CD4-positive, alpha-beta T cell treated with Interleukin-4 for 4 hours (primary cell): ENCODE measurements at regions not wholly inside any gene's neighbourhood (a gene's known extent, or its start where the extent isn't known, plus 50 kb on each side); places are given as distances from the start of the nearest gene placed in this dataset.

Experiments
- DNase-seq: peaks from one replicate; pipeline ENCODE4 v3.0.0-alpha.2; 2020

DNA sequence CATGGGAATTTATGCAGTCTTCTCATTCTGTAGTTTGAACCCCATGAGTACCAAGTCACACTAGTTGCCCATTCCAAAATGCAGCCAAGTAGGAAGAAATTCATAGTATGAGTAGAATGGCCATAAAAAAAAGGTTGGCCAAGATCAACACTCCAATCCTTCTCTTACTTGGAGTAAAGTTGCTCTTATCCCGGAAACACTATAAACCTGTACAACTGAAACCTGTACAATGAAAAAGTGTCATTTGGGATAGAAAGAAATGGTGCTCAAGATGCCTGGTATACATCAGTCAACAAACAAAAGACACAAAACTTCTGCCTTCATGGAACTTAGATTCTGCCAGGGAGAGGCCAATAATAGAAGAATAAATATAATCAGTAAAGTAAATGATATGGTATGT lies 325.0 kb downstream of the NFIB start:
- DNase-seq, result no peak

DNA sequence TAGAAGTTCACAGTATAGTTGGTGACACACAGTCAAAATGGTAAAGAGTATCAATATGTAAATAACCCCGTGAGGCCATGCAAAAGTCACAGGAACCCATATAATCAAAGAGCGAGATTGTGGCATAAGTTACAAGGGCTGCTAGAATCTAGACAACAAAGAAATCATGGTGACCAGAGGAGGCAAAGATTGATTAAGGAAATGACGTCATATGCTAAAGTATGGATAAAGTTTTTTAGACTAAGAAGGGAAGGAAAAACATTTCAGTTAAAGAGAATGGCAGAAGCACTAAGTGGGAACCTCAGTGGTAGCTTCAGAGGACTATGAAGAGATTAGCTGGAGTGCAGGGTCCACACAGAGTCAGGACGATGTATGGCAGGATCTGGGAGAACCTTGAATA lies 330.3 kb downstream of the NFIB start:
- no peak for DNase-seq

- DNase-seq, result no peak
These were observed 334.0 kb downstream of the NFIB start for GRCh38 chr9:13979941-13980318.

DNA sequence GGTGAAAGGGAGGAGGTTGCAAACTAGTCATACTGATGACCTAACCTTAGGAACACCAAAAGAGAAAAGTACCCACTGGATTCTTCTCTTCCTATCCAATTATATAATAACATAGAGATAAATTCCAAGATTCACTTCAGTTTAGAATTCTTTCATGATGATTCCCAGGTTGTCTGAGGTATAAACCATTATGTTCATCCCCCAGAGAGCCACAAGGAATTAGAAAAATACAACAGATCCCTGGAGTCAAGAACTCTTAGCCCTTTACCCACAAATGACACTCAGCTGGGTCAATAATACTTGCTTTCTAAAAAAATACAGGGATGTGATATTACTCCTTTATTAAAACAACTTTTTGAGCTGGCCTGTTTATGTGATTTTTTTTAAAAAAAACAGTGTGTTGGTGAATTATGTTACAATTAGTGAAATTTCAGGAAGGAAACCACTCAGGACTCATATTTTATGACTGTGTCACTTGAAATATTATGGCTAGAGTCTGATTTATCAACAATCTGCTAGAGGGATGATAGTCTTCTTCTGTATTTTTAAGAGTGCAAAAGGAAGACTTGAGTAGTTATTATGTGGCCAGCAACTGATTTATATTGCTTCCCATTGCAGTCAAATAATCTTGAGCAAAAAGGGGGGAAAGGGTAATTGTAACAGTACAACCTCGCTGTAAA lies 338.2 kb downstream of the NFIB start:
- DNase-seq, result no peak

GRCh38 chr9:13974891-13975290 lies 339.1 kb downstream of the NFIB start:
- DNase-seq, result no peak

GRCh38 chr9:13971966-13972655 lies 341.8 kb downstream of the NFIB start:
- no peak for DNase-seq

GRCh38 chr9:13971415-13971814 lies 342.5 kb downstream of the NFIB start:
- DNase-seq, result no peak

GRCh38 chr9:13970426-13970825 lies 343.5 kb downstream of the NFIB start:
- no peak for DNase-seq

DNA sequence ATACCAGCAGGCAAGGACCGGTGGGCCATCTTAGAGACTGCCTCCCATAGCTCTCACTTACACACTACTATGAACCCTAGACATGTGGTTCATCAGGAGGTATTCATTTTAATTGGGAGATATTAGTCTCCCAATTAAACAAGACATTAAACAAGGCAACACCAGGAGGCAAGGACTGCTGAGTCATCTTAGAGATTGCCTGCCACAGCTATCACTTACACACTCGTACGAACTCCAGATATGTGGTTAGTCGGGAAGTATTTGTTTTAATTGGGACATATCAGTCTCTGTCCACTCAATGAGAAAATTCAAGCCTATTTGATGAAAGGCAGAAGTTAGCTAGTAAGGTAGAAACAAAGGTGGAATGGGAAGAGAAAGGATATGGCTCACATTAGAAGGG lies 343.9 kb downstream of the NFIB start:
- DNase-seq, result no peak

DNA sequence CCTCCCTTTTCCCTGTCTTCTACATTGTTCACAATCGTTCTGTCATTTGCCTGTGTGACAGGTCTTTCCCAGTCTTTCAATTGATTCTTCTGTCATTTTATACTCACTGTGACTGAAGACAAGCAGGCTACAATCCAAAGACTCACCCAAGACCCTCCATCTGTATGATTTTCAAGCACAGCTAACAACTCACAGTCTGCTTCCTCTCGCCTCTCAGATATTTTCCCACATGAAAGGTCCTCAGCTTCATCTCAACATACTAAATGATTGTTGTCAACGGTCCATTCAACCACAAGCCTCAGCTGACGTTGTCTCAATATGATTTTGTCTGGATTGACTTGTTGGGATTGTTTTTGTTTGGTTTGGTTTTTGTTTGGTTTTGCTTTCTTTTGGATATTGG lies 346.5 kb downstream of the NFIB start:
- DNase-seq, result no peak

- no peak for DNase-seq
These were observed 346.9 kb downstream of the NFIB start for GRCh38 chr9:13967011-13967410.

DNA sequence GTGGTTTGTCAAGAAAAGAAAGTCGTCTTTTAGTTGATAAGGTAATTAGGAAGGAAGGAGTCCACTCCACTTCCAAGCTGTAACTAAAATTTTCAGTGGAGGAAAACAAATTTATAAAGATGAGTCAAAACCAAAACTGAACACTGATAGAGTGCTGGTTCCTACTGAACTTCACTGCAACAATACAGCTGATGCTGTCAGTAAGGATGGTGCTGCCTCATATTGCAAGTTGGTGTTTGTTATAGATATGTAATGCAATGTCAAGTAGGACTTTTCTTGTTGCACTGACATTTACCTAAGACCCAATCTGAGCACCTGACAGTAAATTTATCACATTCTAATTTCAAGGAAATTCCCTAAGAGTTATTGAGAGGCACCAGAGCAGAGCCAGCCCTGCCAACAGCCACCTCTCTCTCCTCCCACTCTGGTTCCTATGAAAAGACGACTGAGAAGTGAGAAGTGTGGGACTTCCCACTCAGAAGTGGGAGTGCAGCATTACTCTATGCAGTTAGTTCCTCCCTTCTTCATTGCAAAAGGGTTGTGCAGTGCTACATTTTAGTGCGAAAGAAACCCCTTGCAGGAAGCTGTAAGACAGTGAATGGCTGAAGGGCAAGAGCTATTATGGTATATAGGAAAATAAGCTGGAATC lies 350.8 kb downstream of the NFIB start:
- no peak for DNase-seq

GRCh38 chr9:13962006-13962405 lies 351.9 kb downstream of the NFIB start:
- no peak for DNase-seq

- DNase-seq, result no peak
These were observed 353.8 kb downstream of the NFIB start for GRCh38 chr9:13960011-13960765.

- no peak for DNase-seq
These were observed 355.3 kb downstream of the NFIB start for GRCh38 chr9:13958672-13959071.

DNA sequence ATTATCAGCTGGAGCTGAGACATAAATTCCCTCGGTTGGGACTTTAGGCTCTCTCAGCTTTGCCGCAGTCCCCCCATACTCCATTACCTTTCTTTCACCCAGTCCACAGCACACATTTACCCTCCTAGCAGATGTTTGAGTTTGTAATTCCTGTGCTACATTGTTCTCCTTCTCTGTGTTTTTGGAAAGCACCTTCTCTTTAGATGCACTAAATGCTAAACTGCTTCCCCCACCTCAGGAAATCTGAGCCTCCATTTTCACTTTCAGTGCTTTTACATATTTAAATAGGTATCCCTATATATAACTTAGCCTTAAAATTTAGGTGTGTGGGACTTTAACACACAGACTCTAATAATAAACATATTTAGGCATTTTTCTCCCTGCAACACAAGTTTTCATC lies 356.9 kb downstream of the NFIB start:
- no peak for DNase-seq

GRCh38 chr9:13956107-13956506 lies 357.8 kb downstream of the NFIB start:
- no peak for DNase-seq

GRCh38 chr9:13952906-13953305 lies 361.0 kb downstream of the NFIB start:
- no peak for DNase-seq

GRCh38 chr9:13948037-13948436 lies 365.9 kb downstream of the NFIB start:
- no peak for DNase-seq

GRCh38 chr9:13943176-13943575 lies 370.8 kb downstream of the NFIB start:
- no peak for DNase-seq

- no peak for DNase-seq
These were observed 371.2 kb downstream of the NFIB start for GRCh38 chr9:13942695-13943094.

- DNase-seq, result no peak
These were observed 371.7 kb downstream of the NFIB start for GRCh38 chr9:13942201-13942600.

GRCh38 chr9:13941714-13942113 lies 372.2 kb downstream of the NFIB start:
- DNase-seq, result no peak
